HCT116 (cell line): ENCODE measurements at regions not wholly inside any gene's neighbourhood (a gene's known extent, or its start where the extent isn't known, plus 50 kb on each side); places are given as distances from the start of the nearest gene placed in this dataset.

Source experiments
- ATAC-seq: fragments of 200-7000 bp; cut with Tn5 transposase; 2 replicates; pipeline ENCODE4 v1.9.1; 2020; ENCODE audit warnings: mild to moderate bottlenecking, moderate library complexity
- BruUV-seq: library from RNA; stranded (reverse); fragments of 400-500 nt; replicated peaks from 2 replicates; lab custom pipeline; 2021; lab: Mats Ljungman, UMichigan
- CTCF ChIA-PET: fragments of 300-600 bp; sonication (Branson Sonifier 250); formaldehyde crosslinking; loops from one replicate; lab custom pipeline; 2021; ENCODE audit warnings: antibody characterized with exemption; lab: Charles Lee
- POLR2A ChIA-PET: fragments of 300-600, 350-600 bp; sonication (Branson Sonifier 250); formaldehyde crosslinking; loops from one replicate; lab custom pipeline; 2021; ENCODE audit warnings: antibody characterized with exemption; lab: Charles Lee
- RAD21 ChIA-PET, 2 experiments: fragments of 300-600 bp; sonication (Branson Sonifier 250); formaldehyde crosslinking; loops; one replicate each; lab custom pipeline; 2023; ENCODE audit warnings: low total read pairs in 2 of 2; ENCODE audit not compliant: uncharacterized antibody in 2 of 2, unreplicated experiment in 2 of 2, low non-redundant PET in 1 of 2; lab: Charles Lee
- DNase-seq: peaks from one replicate; pipeline ENCODE4 v3.0.0-alpha.2; 2010; ENCODE audit warnings: low read depth, low spot score
- H2AFZ ChIP-seq: fragments of 200-600 bp; shearing (Covaris generic), sonication (generic); 2 replicates; pipeline ENCODE4 v1.6.1; 2017; ENCODE audit warnings: low read depth, mixed run types, mixed read lengths, antibody characterized with exemption, low read length; ENCODE audit not compliant: poor library complexity, severe bottlenecking
- H3K27ac ChIP-seq: 2 replicates; pipeline ENCODE4 v1.5.1; 2012; ENCODE audit warnings: low read depth, low read length
- H3K27me3 ChIP-seq: fragments of 200-600 bp; sonication (generic); 2 replicates; pipeline ENCODE4 v1.6.1; 2016; ENCODE audit warnings: mixed run types, low read length, mixed read lengths; ENCODE audit not compliant: insufficient read depth
- H3K36me3 ChIP-seq, 2 experiments: fragments of 200-500 bp in 1 of 2; fragments of 200-600 bp in 1 of 2; sonication (Bioruptor generic) in 1 of 2; sonication (generic) in 1 of 2; 2 replicates each; pipeline versions ENCODE4 v1.5.1 to v1.6.1; 2014 to 2016; ENCODE audit warnings: low read length in 2 of 2, inconsistent platforms in 1 of 2, mixed read lengths in 1 of 2, mixed run types in 1 of 2; ENCODE audit not compliant: insufficient read depth in 2 of 2, control insufficient read depth in 1 of 2
- H3K4me1 ChIP-seq, 2 experiments: fragments of 200-600 bp in 1 of 2; sonication (generic) in 1 of 2; 2 replicates each; pipeline versions ENCODE4 v1.5.1 to v1.6.1; 2012 to 2017; ENCODE audit warnings: low read length in 2 of 2, inconsistent platforms in 1 of 2, mild to moderate bottlenecking in 1 of 2, mixed read lengths in 1 of 2, mixed run types in 1 of 2, moderate library complexity in 1 of 2; ENCODE audit not compliant: insufficient read depth in 2 of 2, control insufficient read depth in 1 of 2
- H3K4me2 ChIP-seq: fragments of 200-600 bp; sonication (generic); 2 replicates; pipeline ENCODE4 v1.6.1; 2017; ENCODE audit warnings: mixed run types, low read length, mixed read lengths
- H3K4me3 ChIP-seq, 2 experiments: fragments of 200-600 bp in 1 of 2; sonication (generic) in 1 of 2; replicated peaks in 1 of 2; 2 replicates each; pipeline ENCODE4 v1.5.1; 2011 to 2016; ENCODE audit warnings: low read length in 2 of 2, control low read depth in 1 of 2, low read depth in 1 of 2, mild to moderate bottlenecking in 1 of 2, mixed read lengths in 1 of 2, mixed run types in 1 of 2
- H3K79me2 ChIP-seq: fragments of 200-600 bp; sonication (generic); 2 replicates; pipeline ENCODE4 v1.6.1; 2017; ENCODE audit warnings: mild to moderate bottlenecking, mixed run types, low read length, moderate library complexity, mixed read lengths; ENCODE audit not compliant: insufficient read depth
- H3K9ac ChIP-seq: fragments of 200-600 bp; sonication (generic); 2 replicates; pipeline ENCODE4 v1.6.1; 2016; ENCODE audit warnings: low read length, mixed read lengths
- H3K9me2 ChIP-seq: fragments of 200-600 bp; sonication (generic), shearing (Covaris generic); 2 replicates; pipeline ENCODE4 v1.6.1; 2017; ENCODE audit warnings: mixed run types, mild to moderate bottlenecking, moderate library complexity; ENCODE audit not compliant: insufficient read depth
- H3K9me3 ChIP-seq, 2 experiments: fragments of 200-500 bp in 1 of 2; fragments of 200-600 bp in 1 of 2; sonication (Bioruptor generic) in 1 of 2; sonication (generic) in 1 of 2; 2 replicates each; pipeline ENCODE4 v1.6.1; 2014 to 2017; ENCODE audit warnings: low read length in 2 of 2, mixed read lengths in 2 of 2, inconsistent platforms in 1 of 2, low read depth in 1 of 2, mild to moderate bottlenecking in 1 of 2, mixed run types in 1 of 2, moderate library complexity in 1 of 2; ENCODE audit not compliant: control insufficient read depth in 1 of 2, insufficient read depth in 1 of 2
- H4K20me1 ChIP-seq: fragments of 200-600 bp; sonication (generic), shearing (Covaris generic); 2 replicates; pipeline ENCODE4 v1.6.1; 2017; ENCODE audit warnings: mixed run types, mild to moderate bottlenecking, moderate library complexity; ENCODE audit not compliant: insufficient read depth
- CBX3 ChIP-seq: IDR thresholded peaks from 2 replicates; pipeline ENCODE4 v1.6.1; 2012; ENCODE audit warnings: low read depth
- CEBPB ChIP-seq: IDR thresholded peaks from 2 replicates; pipeline ENCODE4 v1.6.1; 2012; ENCODE audit warnings: low read depth
- EGR1 ChIP-seq: IDR thresholded peaks from 2 replicates; pipeline ENCODE4 v1.6.1; 2012; ENCODE audit warnings: low read depth
- ELF1 ChIP-seq: IDR thresholded peaks from 2 replicates; pipeline ENCODE4 v1.6.1; 2012; ENCODE audit warnings: low read depth, borderline replicate concordance
- EZH2 ChIP-seq: fragments of 200-600 bp; sonication (generic); IDR thresholded peaks from 2 replicates; pipeline ENCODE4 v1.6.1; 2017; ENCODE audit warnings: antibody characterized with exemption, mixed run types
- FOSL1 ChIP-seq: IDR thresholded peaks from 2 replicates; pipeline ENCODE4 v1.6.1; 2012; ENCODE audit warnings: low read depth
- JUND ChIP-seq: IDR thresholded peaks from 2 replicates; pipeline ENCODE4 v1.6.1; 2012
- POLR2A ChIP-seq: IDR thresholded peaks from 2 replicates; pipeline ENCODE4 v1.7.0; 2011; ENCODE audit warnings: borderline replicate concordance; ENCODE audit not compliant: insufficient read depth, insufficient read length; ENCODE audit errors: extremely low read depth
- SIN3A ChIP-seq: IDR thresholded peaks from 2 replicates; pipeline ENCODE4 v1.6.1; 2012; ENCODE audit warnings: low read depth
- SRF ChIP-seq: IDR thresholded peaks from 2 replicates; pipeline ENCODE4 v1.6.1; 2012; ENCODE audit warnings: low read depth
- YY1 ChIP-seq: IDR thresholded peaks from 2 replicates; pipeline ENCODE4 v1.6.1; 2011; ENCODE audit warnings: low read length, low read depth, moderate library complexity, mild to moderate bottlenecking; ENCODE audit not compliant: insufficient replicate concordance; ENCODE audit errors: extremely low read depth
- ZFX ChIP-seq: fragments of 450-650 bp; IDR thresholded peaks from 2 replicates; pipeline ENCODE4 v1.6.1; 2017
- intact Hi-C: fragments of 100-400 bp; cut with micrococcal nuclease; formaldehyde crosslinking; loops from 2 replicates; pipeline ENCODE4 v1.10.0; 2022
- TF ChIP-seq, protein P1 (sequence below): IDR thresholded peaks from 2 replicates; pipeline ENCODE4 v1.6.1; 2012
- TF ChIP-seq, protein P2 (sequence below): IDR thresholded peaks from 2 replicates; pipeline ENCODE4 v1.6.1; 2011; ENCODE audit warnings: mild to moderate bottlenecking, low read length, moderate library complexity; ENCODE audit not compliant: insufficient replicate concordance; ENCODE audit errors: extremely low read depth
- TF ChIP-seq, protein P3 (sequence below): IDR thresholded peaks from 2 replicates; pipeline ENCODE4 v1.6.1; 2012
- TF ChIP-seq, protein P4 (sequence below), 3 experiments: fragments of 200-600 bp in 1 of 3; sonication (generic) in 1 of 3; IDR thresholded peaks in 2 of 3; conservative IDR thresholded peaks in 1 of 3; 2 replicates each; pipeline ENCODE4 v1.5.1; 2012 to 2017; ENCODE audit warnings: low read depth in 2 of 3, low read length in 2 of 3, antibody characterized with exemption in 1 of 3, borderline replicate concordance in 1 of 3, control low read depth in 1 of 3, mild to moderate bottlenecking in 1 of 3, mixed read lengths in 1 of 3, mixed run types in 1 of 3, moderate library complexity in 1 of 3; ENCODE audit not compliant: insufficient read depth in 1 of 3

DNA sequence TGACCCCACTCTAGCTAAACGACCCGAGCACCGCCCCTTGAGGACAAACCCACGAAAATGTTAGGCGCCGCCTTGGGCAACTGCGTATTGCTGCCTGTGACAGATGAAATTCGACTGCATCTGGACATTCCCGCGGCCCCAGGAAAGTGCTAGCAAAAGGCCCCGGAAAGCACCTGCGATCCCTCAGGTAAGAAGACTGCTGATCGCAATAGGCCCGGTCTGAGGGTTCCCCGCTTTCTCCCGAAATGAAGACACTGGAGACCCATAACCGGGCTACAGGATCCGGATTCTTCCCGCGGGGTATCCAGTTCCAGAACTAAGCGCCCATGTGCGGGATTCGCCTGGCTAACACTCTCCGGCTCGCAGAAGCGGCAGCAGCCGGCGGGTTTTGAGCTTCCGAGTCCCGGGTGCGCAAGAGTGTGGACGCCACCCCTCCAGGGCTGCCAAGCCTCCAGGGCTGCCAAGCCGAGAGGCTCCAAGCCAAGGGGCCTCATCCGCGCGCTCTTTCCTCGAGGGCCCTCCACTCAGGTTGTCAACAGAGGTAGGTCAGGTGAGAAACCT is 157.9 kb upstream of the NBPF11 start:
- ChIA-PET CTCF (no interaction called here), RAD21 (no interaction called here), POLR2A (no interaction called here)
- Histone ChIP-seq H3K27me3 (no peaks in the 10 kb centered on the region), H3K4me1 (no peaks in the 10 kb centered on the region), H2AFZ (no peak overlapping the region), H3K9me2 (no peaks in the 10 kb centered on the region), H3K36me3 (no peaks in the 10 kb centered on the region), H3K4me2 (no peak overlapping the region), H3K9ac (no peak overlapping the region), H3K27ac (no peak overlapping the region), H3K4me3 (no peak overlapping the region), H3K9me3 (no peaks in the 10 kb centered on the region), H3K79me2 (no peaks in the 10 kb centered on the region), H4K20me1 (no peaks in the 10 kb centered on the region)
- DNase-seq (no peak), ATAC-seq (no peak)
- TF ChIP-seq ELF1 (no peak), ZFX (no peak), EGR1 (no peak), FOSL1 (no peak), POLR2A (no peak), EZH2 (no peak), YY1 (no peak)
- TF ChIP-seq, protein P1, sequence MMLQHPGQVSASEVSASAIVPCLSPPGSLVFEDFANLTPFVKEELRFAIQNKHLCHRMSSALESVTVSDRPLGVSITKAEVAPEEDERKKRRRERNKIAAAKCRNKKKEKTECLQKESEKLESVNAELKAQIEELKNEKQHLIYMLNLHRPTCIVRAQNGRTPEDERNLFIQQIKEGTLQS = no peak
- intact Hi-C loops = no loop called here
- BruUV-seq = no TSS peak

DNA sequence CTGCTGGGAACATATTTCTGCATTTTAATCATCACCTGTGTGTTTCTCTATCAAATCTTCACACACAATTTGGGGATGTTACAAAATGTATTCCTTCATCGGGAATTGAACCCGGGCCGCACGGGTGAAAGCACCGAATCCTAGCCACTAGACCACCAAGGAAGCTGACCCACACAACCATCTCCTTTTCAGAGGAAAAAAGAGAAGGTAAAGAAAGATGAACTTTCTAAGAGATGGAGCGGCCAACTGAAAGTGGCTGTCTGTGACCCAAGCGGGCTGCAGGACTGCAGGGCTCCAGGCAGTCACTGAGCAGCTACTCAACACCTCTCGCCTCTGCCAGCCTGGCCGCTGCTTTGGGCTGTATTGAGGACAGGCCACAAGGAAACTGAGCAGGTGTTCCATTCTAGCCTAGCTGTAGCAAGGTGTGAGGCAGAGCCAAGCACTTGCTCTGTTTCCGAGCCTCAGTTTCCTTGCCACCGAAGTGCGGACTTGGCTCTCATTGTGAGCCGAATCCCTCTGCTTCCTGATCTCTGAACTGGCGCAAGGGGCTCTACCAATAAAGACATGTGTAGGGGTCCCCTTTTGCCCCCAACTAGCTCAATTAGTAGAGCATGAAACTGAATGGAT is 156.9 kb upstream of the NBPF11 start:
- TF ChIP-seq SIN3A (no peak), CEBPB (no peak), JUND (no peak), ZFX (no peak), CBX3 (no peak), SRF (no peak), EZH2 (no peak), FOSL1 (no peak), ELF1 (no peak)
- TF ChIP-seq, protein P2, sequence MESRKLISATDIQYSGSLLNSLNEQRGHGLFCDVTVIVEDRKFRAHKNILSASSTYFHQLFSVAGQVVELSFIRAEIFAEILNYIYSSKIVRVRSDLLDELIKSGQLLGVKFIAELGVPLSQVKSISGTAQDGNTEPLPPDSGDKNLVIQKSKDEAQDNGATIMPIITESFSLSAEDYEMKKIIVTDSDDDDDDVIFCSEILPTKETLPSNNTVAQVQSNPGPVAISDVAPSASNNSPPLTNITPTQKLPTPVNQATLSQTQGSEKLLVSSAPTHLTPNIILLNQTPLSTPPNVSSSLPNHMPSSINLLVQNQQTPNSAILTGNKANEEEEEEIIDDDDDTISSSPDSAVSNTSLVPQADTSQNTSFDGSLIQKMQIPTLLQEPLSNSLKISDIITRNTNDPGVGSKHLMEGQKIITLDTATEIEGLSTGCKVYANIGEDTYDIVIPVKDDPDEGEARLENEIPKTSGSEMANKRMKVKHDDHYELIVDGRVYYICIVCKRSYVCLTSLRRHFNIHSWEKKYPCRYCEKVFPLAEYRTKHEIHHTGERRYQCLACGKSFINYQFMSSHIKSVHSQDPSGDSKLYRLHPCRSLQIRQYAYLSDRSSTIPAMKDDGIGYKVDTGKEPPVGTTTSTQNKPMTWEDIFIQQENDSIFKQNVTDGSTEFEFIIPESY = no peak
- TF ChIP-seq, protein P1 = no peak
- TF ChIP-seq, protein P3, sequence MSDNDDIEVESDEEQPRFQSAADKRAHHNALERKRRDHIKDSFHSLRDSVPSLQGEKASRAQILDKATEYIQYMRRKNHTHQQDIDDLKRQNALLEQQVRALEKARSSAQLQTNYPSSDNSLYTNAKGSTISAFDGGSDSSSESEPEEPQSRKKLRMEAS = no peak
- TF ChIP-seq, protein P4, sequence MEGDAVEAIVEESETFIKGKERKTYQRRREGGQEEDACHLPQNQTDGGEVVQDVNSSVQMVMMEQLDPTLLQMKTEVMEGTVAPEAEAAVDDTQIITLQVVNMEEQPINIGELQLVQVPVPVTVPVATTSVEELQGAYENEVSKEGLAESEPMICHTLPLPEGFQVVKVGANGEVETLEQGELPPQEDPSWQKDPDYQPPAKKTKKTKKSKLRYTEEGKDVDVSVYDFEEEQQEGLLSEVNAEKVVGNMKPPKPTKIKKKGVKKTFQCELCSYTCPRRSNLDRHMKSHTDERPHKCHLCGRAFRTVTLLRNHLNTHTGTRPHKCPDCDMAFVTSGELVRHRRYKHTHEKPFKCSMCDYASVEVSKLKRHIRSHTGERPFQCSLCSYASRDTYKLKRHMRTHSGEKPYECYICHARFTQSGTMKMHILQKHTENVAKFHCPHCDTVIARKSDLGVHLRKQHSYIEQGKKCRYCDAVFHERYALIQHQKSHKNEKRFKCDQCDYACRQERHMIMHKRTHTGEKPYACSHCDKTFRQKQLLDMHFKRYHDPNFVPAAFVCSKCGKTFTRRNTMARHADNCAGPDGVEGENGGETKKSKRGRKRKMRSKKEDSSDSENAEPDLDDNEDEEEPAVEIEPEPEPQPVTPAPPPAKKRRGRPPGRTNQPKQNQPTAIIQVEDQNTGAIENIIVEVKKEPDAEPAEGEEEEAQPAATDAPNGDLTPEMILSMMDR (IDR thresholded peaks at IDR 0.05 in 2 of 3, conservative IDR thresholded peaks at IDR 0.05 in 1 of 3; ENCODE audit: borderline replicate concordance in 1 of 3, insufficient read depth in 1 of 3, low read depth in 2 of 3, low read length in 2 of 3) = no peak
- RAD21 ChIA-PET = no interaction called here
- CTCF ChIA-PET = no interaction called here
- H3K9me3 ChIP-seq = no peaks in the 10 kb centered on the region
- no TSS peak for BruUV-seq
- H3K4me3 ChIP-seq = no peak overlapping the region
- H2AFZ ChIP-seq = no peak overlapping the region
- POLR2A ChIA-PET = no interaction called here
- no peaks in the 10 kb centered on the region for H4K20me1 ChIP-seq
- peaks cover 0 to under 1% of the 10 kb centered on the region in 2 experiments; a peak in 1 of 4 replicates for H3K4me1 ChIP-seq
- DNase-seq (no peak), ATAC-seq (no peak)
- no peaks in the 10 kb centered on the region for H3K27me3 ChIP-seq
- H3K27ac ChIP-seq = no peak overlapping the region
- no peaks in the 10 kb centered on the region for H3K36me3 ChIP-seq
- H3K4me2 ChIP-seq = no peak overlapping the region
- intact Hi-C loops = no loop called here
- H3K9ac ChIP-seq = no peak overlapping the region
- H3K79me2 ChIP-seq = no peaks in the 10 kb centered on the region
- H3K9me2 ChIP-seq = no peaks in the 10 kb centered on the region
